Progenitor cell of endocrine pancreas (in vitro differentiated cells): ENCODE measurements at regions not wholly inside any gene's neighbourhood (a gene's known extent, or its start where the extent isn't known, plus 50 kb on each side); places are given as distances from the start of the nearest gene placed in this dataset.

ENCODE experiments used
- DNase-seq: peaks from one replicate; pipeline ENCODE4 v3.0.0; 2021; ENCODE audit warnings: low spot score; ENCODE audit not compliant: unreplicated experiment
- H3K27ac Mint-ChIP-seq: 2 replicates; pipeline ENCODE4 v1.8.0; 2021; ENCODE audit warnings: mild to moderate bottlenecking, moderate library complexity, mixed read lengths
- H3K27me3 Mint-ChIP-seq: 2 replicates; pipeline ENCODE4 v1.8.0; 2021; ENCODE audit warnings: mixed read lengths
- H3K36me3 Mint-ChIP-seq: 2 replicates; pipeline ENCODE4 v1.8.0; 2022; ENCODE audit warnings: mixed read lengths; ENCODE audit not compliant: insufficient read depth
- H3K4me1 Mint-ChIP-seq: 2 replicates; pipeline ENCODE4 v1.8.0; 2021; ENCODE audit warnings: low read depth, mixed read lengths
- H3K4me3 Mint-ChIP-seq: 2 replicates; pipeline ENCODE4 v1.8.0; 2021; ENCODE audit warnings: low read depth, mild to moderate bottlenecking, moderate library complexity, mixed read lengths
- H3K9me3 Mint-ChIP-seq: 2 replicates; pipeline ENCODE4 v1.8.0; 2021; ENCODE audit warnings: low read depth, mixed read lengths
- CTCF ChIP-seq: fragments of 200-600 bp; sonication (generic); IDR thresholded peaks from one replicate; pipeline ENCODE4 v1.5.0; 2021; ENCODE audit warnings: antibody characterized with exemption, mild to moderate bottlenecking; ENCODE audit not compliant: unreplicated experiment

GRCh38 chr7:46080595-46081159, 159.6 kb upstream of the IGFBP3 start:
- Mint-ChIP-seq H3K4me1 (no peaks in the 10 kb centered on the region), H3K27ac (no peak overlapping the region), H3K36me3 (no peaks in the 10 kb centered on the region), H3K4me3 (no peak overlapping the region), H3K27me3 (no peaks in the 10 kb centered on the region), H3K9me3 (no peaks in the 10 kb centered on the region)
- DNase-seq, result no peak
- no peak for TF ChIP-seq CTCF

DNA sequence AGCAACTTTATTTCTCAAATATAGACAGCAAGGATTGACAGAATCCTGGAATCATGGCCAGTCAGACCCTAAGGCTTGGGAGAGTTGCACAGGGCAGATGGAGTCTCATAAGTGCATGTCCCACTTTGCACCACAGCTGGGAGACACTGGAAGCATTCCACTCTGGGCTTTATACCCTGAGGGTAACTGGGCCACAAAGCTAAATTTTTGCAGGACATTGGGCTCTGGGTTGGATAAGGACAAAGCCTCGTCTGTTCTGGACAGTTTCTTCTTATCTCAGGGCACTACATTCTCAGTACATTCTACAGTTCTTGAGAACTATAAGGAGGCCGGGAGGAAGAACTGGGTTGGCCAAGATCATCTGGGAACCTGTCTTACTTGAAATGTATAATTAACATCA, 158.3 kb upstream of the IGFBP3 start:
- H3K9me3 Mint-ChIP-seq, result no peaks in the 10 kb centered on the region

DNA sequence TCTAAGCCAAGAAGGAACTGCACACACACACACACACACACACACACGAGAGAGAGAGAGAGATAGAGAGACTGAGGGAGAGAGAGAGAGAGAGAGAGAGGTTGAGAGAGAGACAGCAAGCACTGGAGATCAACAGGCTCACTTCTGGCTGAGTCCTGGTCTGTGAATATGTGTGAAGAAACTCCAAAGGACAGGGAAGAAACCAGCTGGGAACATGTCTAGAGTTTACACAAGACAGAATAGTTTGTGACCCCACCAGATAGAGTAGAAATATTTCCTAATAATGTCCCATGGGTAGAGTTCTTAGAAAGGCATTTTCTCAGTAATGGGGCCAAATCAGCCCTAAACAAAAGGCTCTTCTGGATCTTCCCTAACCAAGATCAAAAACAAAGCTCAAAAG, 155.5 kb upstream of the IGFBP3 start:
- no peak overlapping the region for H3K27ac Mint-ChIP-seq

More for the DNA sequence above, 158.3 kb upstream of the IGFBP3 start:
- no peak for DNase-seq
- no peaks in the 10 kb centered on the region for H3K27me3 Mint-ChIP-seq
- no peaks in the 10 kb centered on the region for H3K4me1 Mint-ChIP-seq
- no peak overlapping the region for H3K4me3 Mint-ChIP-seq
- H3K27ac Mint-ChIP-seq, result no peak overlapping the region
- no peaks in the 10 kb centered on the region for H3K36me3 Mint-ChIP-seq
- TF ChIP-seq CTCF, result no peak

GRCh38 chr7:46072722-46073121, 151.7 kb upstream of the IGFBP3 start:
- no peak for TF ChIP-seq CTCF
- H3K27me3 Mint-ChIP-seq, result no peaks in the 10 kb centered on the region
- no peak overlapping the region for H3K4me3 Mint-ChIP-seq
- DNase-seq, result no peak
- no peaks in the 10 kb centered on the region for H3K36me3 Mint-ChIP-seq
- H3K9me3 Mint-ChIP-seq, result no peaks in the 10 kb centered on the region
- H3K27ac Mint-ChIP-seq, result no peak overlapping the region
- H3K4me1 Mint-ChIP-seq, result no peaks in the 10 kb centered on the region

More for the DNA sequence above, 155.5 kb upstream of the IGFBP3 start:
- DNase-seq, result no peak
- TF ChIP-seq CTCF, result no peak
- Mint-ChIP-seq H3K4me1 (no peaks in the 10 kb centered on the region), H3K27me3 (no peaks in the 10 kb centered on the region), H3K9me3 (no peaks in the 10 kb centered on the region), H3K36me3 (no peaks in the 10 kb centered on the region), H3K4me3 (no peak overlapping the region)

DNA sequence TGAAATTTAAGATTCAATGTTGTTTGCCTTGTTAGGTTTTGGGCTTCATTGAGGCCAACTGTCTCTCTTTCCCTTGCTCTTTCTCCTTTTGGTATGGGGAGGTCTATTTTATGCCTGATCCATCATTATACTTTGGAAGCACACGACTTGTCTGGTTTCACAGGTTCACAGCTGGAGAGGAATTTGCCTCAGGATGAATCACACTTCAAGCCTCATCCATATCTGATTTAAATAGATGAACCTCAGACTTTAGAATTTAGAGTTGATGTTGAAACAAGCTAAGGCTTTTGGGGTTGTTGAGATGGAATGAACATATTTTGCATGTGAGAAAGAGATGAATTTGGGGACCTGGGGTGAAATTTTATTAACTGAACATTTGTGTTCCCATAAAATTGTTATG, 150.5 kb upstream of the IGFBP3 start:
- no peak for TF ChIP-seq CTCF
- no peaks in the 10 kb centered on the region for H3K27me3 Mint-ChIP-seq
- no peaks in the 10 kb centered on the region for H3K9me3 Mint-ChIP-seq
- no peak for DNase-seq
- no peak overlapping the region for H3K4me3 Mint-ChIP-seq
- H3K27ac Mint-ChIP-seq, result no peak overlapping the region
- H3K36me3 Mint-ChIP-seq, result no peaks in the 10 kb centered on the region
- H3K4me1 Mint-ChIP-seq, result no peaks in the 10 kb centered on the region
